Sigmoid colon (tissue), 3 donors: ENCODE measurements at regions not wholly inside any gene's neighbourhood (a gene's known extent, or its start where the extent isn't known, plus 50 kb on each side); places are given as distances from the start of the nearest gene placed in this dataset.

Source experiments
- POLR2A ChIP-seq, 2 donors: fragments of 450-650 bp; IDR thresholded peaks; one replicate each; pipeline ENCODE4 v1.6.1; 2016; ENCODE audit warnings: antibody characterized with exemption in 2 of 2, mild to moderate bottlenecking in 2 of 2, moderate library complexity in 2 of 2
- TF ChIP-seq, protein P1 (sequence below), 4 experiments: fragments of 450-650 bp in 3 of 4; fragments of 200-600 bp in 1 of 4; IDR thresholded peaks; one replicate each; pipeline ENCODE4 v1.5.1; 2016 to 2019; ENCODE audit warnings: antibody characterized with exemption in 4 of 4, mild to moderate bottlenecking in 3 of 4, moderate library complexity in 2 of 4

DNA sequence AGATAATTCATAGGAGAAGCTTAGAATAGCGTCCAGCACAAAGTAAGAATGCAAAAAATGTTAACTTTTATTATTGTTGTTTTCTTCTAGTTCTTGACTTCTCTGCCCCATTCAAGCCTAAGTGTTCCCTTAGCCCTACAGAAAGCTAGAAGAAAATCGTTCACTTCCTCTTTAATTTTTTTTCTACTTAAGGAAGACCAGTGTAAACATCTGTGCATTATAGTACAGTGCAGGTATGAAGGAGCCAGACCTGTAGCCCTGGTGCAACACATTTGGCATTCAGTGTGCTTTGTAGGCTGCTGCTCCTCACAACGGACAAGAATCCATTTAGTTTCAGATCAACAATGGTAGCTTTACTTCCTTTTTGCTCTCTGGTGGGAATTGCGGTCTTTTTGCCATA lies 127.8 kb upstream of the SLC7A14 start:
- TF ChIP-seq, protein P1, sequence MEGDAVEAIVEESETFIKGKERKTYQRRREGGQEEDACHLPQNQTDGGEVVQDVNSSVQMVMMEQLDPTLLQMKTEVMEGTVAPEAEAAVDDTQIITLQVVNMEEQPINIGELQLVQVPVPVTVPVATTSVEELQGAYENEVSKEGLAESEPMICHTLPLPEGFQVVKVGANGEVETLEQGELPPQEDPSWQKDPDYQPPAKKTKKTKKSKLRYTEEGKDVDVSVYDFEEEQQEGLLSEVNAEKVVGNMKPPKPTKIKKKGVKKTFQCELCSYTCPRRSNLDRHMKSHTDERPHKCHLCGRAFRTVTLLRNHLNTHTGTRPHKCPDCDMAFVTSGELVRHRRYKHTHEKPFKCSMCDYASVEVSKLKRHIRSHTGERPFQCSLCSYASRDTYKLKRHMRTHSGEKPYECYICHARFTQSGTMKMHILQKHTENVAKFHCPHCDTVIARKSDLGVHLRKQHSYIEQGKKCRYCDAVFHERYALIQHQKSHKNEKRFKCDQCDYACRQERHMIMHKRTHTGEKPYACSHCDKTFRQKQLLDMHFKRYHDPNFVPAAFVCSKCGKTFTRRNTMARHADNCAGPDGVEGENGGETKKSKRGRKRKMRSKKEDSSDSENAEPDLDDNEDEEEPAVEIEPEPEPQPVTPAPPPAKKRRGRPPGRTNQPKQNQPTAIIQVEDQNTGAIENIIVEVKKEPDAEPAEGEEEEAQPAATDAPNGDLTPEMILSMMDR (IDR thresholded peaks at IDR 0.05): no peak
- TF ChIP-seq POLR2A (IDR thresholded peaks at IDR 0.05): no peak
